Activated B cell treated with CpG ODN at 0.5 μM for 24 hours (primary cell): ENCODE measurements at regions not wholly inside any gene's neighbourhood (a gene's known extent, or its start where the extent isn't known, plus 50 kb on each side); places are given as distances from the start of the nearest gene placed in this dataset.

ENCODE experiments used
- ATAC-seq: fragments of 200-7000 bp; cut with Tn5 transposase; one replicate; pipeline ENCODE4 v1.10.0; 2021; ENCODE audit warnings: low read depth, mild to moderate bottlenecking, moderate library complexity
- CTCF ChIA-PET: fragments of 350-600 bp; sonication (Branson Sonifier 250); formaldehyde crosslinking; loops from one replicate; lab custom pipeline; 2021; ENCODE audit warnings: antibody characterized with exemption; lab: Charles Lee
- POLR2A ChIA-PET: fragments of 350-600 bp; sonication (Branson Sonifier 250); formaldehyde crosslinking; loops from one replicate; lab custom pipeline; 2021; ENCODE audit warnings: antibody characterized with exemption; lab: Charles Lee
- DNase-seq: peaks from one replicate; pipeline ENCODE4 v3.0.0; 2022
- H3K27ac Mint-ChIP-seq: one replicate; pipeline ENCODE4 v1.8.0; 2020; ENCODE audit warnings: mixed read lengths
- H3K27me3 Mint-ChIP-seq: one replicate; pipeline ENCODE4 v1.8.0; 2021; ENCODE audit warnings: mixed read lengths
- H3K36me3 Mint-ChIP-seq: one replicate; pipeline ENCODE4 v1.8.0; 2021; ENCODE audit warnings: low read depth, mixed read lengths
- H3K4me1 Mint-ChIP-seq: one replicate; pipeline ENCODE4 v1.8.0; 2021; ENCODE audit warnings: mixed read lengths
- H3K4me3 Mint-ChIP-seq: one replicate; pipeline ENCODE4 v1.8.0; 2020; ENCODE audit warnings: mild to moderate bottlenecking, mixed read lengths
- H3K9me3 Mint-ChIP-seq: one replicate; pipeline ENCODE4 v1.8.0; 2020; ENCODE audit warnings: mixed read lengths
- CTCF ChIP-seq: fragments of 200-600 bp; IDR thresholded peaks from one replicate; pipeline ENCODE4 v1.8.0; 2022; ENCODE audit warnings: antibody characterized with exemption, mild to moderate bottlenecking
- intact Hi-C: fragments of 100-400 bp; cut with micrococcal nuclease; formaldehyde crosslinking; loops from one replicate; pipeline ENCODE4 v1.15.1; 2024

GRCh38 chr9:31573561-31573960, 810.9 kb upstream of the ACO1 start:
- CTCF ChIA-PET: no interaction called here

DNA sequence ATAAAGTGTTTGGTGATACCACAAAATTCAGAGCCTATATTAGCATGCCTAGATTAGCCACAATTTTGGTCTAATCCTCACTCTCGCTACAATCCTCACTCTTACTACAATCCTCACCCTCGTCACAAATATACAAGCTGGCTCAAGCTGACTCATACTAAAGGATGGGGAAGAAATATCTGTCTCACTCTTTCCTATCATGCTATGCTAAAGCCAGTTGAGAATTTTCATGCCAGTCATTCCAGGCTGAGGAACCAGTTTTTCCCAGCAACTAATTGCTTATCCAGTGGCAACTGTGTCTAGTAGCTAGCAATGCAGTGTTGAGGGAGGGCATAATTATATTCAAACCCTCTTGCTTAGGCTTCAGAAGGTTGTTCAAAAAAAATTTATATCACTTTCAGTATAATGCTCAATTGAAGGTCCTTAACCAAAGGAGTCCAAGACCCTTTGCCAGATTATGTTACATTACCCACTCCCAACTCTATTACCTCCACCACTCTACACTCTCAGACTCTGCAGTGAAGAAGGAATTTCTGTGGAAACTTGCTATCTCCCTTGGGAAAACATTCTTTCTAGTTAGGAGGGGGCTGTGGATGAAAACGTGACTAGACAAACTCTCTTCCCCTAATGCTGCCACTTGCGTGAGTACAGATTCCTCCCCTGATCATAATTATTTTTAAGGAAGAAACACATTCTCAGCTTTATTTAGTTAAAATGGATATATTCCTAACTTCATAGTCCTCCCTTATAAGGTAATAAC, 810.3 kb upstream of the ACO1 start:
- Mint-ChIP-seq H3K4me1 (no peaks in the 10 kb centered on the region), H3K9me3 (peaks cover 6% of the 10 kb centered on the region), H3K27me3 (no peaks in the 10 kb centered on the region), H3K36me3 (no peaks in the 10 kb centered on the region), H3K27ac (no peak overlapping the region), H3K4me3 (no peak overlapping the region)
- TF ChIP-seq CTCF: no peak
- ChIA-PET CTCF (no interaction called here), POLR2A (no interaction called here)
- intact Hi-C loops: no loop called here
- DNase-seq (no peak), ATAC-seq (no peak)

More at GRCh38 chr9:31573561-31573960, 810.9 kb upstream of the ACO1 start:
- Mint-ChIP-seq H3K4me3 (no peak overlapping the region), H3K36me3 (no peaks in the 10 kb centered on the region), H3K9me3 (peaks cover 6% of the 10 kb centered on the region), H3K4me1 (no peaks in the 10 kb centered on the region), H3K27me3 (no peaks in the 10 kb centered on the region), H3K27ac (no peak overlapping the region)
- TF ChIP-seq CTCF: no peak
- ATAC-seq (no peak), DNase-seq (no peak)
- intact Hi-C loops: no loop called here
- POLR2A ChIA-PET: no interaction called here

- no peaks in the 10 kb centered on the region for H3K4me1 Mint-ChIP-seq
- CTCF ChIA-PET: no interaction called here
These were observed 802.4 kb upstream of the ACO1 start for GRCh38 chr9:31582071-31582470.

DNA sequence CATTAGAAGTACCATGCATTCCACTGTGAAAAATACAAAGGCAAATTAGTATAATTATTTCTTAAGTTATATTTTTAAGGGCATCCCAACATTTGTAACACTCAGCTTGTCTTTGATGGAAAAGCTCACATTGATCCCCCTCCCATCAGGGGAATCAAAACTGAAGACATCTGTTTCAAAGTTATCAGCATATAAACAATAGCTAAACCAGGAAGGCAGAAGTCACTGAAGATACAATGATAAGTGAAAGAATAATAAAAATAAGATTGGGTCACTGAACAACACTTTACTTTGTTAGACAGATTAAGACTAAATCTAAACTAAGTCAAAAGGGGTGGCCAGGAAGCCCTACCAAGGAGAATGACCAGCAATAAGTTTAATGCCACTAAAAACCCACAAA, 801.9 kb upstream of the ACO1 start:
- Mint-ChIP-seq H3K27me3 (no peaks in the 10 kb centered on the region), H3K9me3 (no peaks in the 10 kb centered on the region), H3K4me3 (no peak overlapping the region), H3K4me1 (no peaks in the 10 kb centered on the region), H3K27ac (no peak overlapping the region), H3K36me3 (no peaks in the 10 kb centered on the region)
- TF ChIP-seq CTCF: no peak
- intact Hi-C loops: no loop called here
- ChIA-PET POLR2A (no interaction called here), CTCF (no interaction called here)
- no peak for ATAC-seq
- DNase-seq: no peak

More at GRCh38 chr9:31582071-31582470, 802.4 kb upstream of the ACO1 start:
- H3K4me3 Mint-ChIP-seq: no peak overlapping the region
- no peaks in the 10 kb centered on the region for H3K27me3 Mint-ChIP-seq
- POLR2A ChIA-PET: no interaction called here
- ATAC-seq (no peak), DNase-seq (no peak)
- intact Hi-C loops: no loop called here
- H3K36me3 Mint-ChIP-seq: no peaks in the 10 kb centered on the region
- no peak for TF ChIP-seq CTCF
- no peak overlapping the region for H3K27ac Mint-ChIP-seq
- no peaks in the 10 kb centered on the region for H3K9me3 Mint-ChIP-seq

DNA sequence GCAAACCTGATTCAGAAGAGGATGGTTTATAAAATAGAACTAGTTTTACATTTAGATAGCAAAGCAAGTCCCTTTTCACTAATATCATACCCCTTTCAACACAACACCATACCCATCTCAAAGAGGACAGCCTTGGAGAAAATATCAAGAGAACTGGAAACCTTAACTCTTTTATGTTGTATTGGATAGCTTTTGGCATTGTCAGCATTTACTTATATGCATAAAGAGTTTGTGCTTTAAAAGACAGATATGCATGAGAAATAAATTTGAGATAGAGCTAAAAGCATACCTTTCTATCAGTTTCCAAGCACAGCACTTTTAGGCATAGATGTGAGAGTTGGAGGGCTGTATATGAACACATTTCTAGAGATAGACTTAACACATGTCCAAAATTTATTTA, 799.3 kb upstream of the ACO1 start:
- H3K27ac Mint-ChIP-seq: no peak overlapping the region
- H3K36me3 Mint-ChIP-seq: no peaks in the 10 kb centered on the region
- no peaks in the 10 kb centered on the region for H3K4me1 Mint-ChIP-seq
- DNase-seq (no peak), ATAC-seq (no peak)
- CTCF ChIA-PET: no interaction called here
- TF ChIP-seq CTCF: no peak
- no peak overlapping the region for H3K4me3 Mint-ChIP-seq
- intact Hi-C loops: no loop called here
- no peaks in the 10 kb centered on the region for H3K9me3 Mint-ChIP-seq
- no peaks in the 10 kb centered on the region for H3K27me3 Mint-ChIP-seq
- POLR2A ChIA-PET: no interaction called here
